Osteoblast (primary cell): ENCODE measurements at regions not wholly inside any gene's neighbourhood (a gene's known extent, or its start where the extent isn't known, plus 50 kb on each side); places are given as distances from the start of the nearest gene placed in this dataset.

Experiments used
- DNase-seq: peaks from one replicate; pipeline ENCODE4 v3.0.0; 2011; ENCODE audit warnings: low spot score, mixed read lengths; ENCODE audit not compliant: insufficient read length; ENCODE audit errors: missing footprints
- H2AFZ ChIP-seq: 2 replicates; pipeline ENCODE4 v1.6.0; 2011; ENCODE audit warnings: mild to moderate bottlenecking, low read length
- H3K27ac ChIP-seq: 2 replicates; pipeline ENCODE4 v1.5.1; 2011; ENCODE audit warnings: mild to moderate bottlenecking, low read depth, low read length, moderate library complexity
- H3K27me3 ChIP-seq: 2 replicates; pipeline ENCODE4 v1.6.0; 2012; ENCODE audit warnings: mild to moderate bottlenecking, control low read depth, inconsistent platforms, low read length, moderate library complexity; ENCODE audit not compliant: insufficient read depth
- H3K36me3 ChIP-seq: 2 replicates; pipeline ENCODE4 v1.5.1; 2011; ENCODE audit warnings: mild to moderate bottlenecking, low read length, control low read depth, moderate library complexity; ENCODE audit not compliant: insufficient read depth
- H3K4me1 ChIP-seq: 2 replicates; pipeline ENCODE4 v1.5.1; 2011; ENCODE audit warnings: mild to moderate bottlenecking, low read length, control low read depth, moderate library complexity; ENCODE audit not compliant: insufficient read depth
- H3K4me2 ChIP-seq: 2 replicates; pipeline ENCODE4 v1.6.0; 2011; ENCODE audit warnings: mild to moderate bottlenecking, low read length; ENCODE audit not compliant: insufficient read depth
- H3K4me3 ChIP-seq: fragments of 200-600 bp; sonication (generic); 3 replicates; pipeline ENCODE4 v1.5.1; 2012; ENCODE audit warnings: mild to moderate bottlenecking, low read length, inconsistent platforms; ENCODE audit not compliant: insufficient read depth
- H3K79me2 ChIP-seq: 2 replicates; pipeline ENCODE4 v1.6.0; 2012; ENCODE audit warnings: mild to moderate bottlenecking, low read length, control low read depth, inconsistent platforms; ENCODE audit not compliant: insufficient read depth
- H3K9me3 ChIP-seq: 2 replicates; pipeline ENCODE4 v1.5.1; 2011; ENCODE audit warnings: low read depth, low read length, control low read depth
- H4K20me1 ChIP-seq: 2 replicates; pipeline ENCODE4 v1.6.0; 2012; ENCODE audit warnings: mild to moderate bottlenecking, low read length, control low read depth; ENCODE audit not compliant: insufficient read depth
- CTCF ChIP-seq: IDR thresholded peaks from 2 replicates; pipeline ENCODE4 v1.5.1; 2011; ENCODE audit warnings: mild to moderate bottlenecking, low read depth, low read length, moderate library complexity; ENCODE audit errors: extremely low read depth

DNA sequence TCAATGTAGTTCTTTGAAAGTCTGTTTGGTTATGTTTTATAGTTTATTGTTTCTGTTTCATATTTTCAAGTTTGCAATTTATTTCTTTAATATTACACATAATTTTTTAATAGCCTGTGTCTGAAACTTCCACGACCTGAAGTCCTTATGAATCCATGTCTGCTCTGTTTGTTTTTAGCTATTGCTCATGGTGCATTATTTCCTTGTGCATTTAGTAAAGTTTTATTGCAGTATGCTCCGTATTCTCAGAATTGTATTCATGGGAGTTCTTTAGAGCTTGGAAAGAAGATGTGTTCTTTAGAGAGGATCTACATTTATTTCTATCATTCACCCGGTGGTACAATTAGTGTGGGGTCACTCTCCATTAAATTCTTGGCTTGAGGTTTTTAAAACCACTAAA lies 133.2 kb upstream of the NFIB start:
- H3K27ac ChIP-seq: no peak overlapping the region
- no peak overlapping the region for H3K4me2 ChIP-seq
- H3K4me1 ChIP-seq: no peaks in the 10 kb centered on the region
- no peaks in the 10 kb centered on the region for H3K36me3 ChIP-seq
- H3K9me3 ChIP-seq: no peaks in the 10 kb centered on the region
- H3K79me2 ChIP-seq: no peaks in the 10 kb centered on the region
- H3K4me3 ChIP-seq: no peak overlapping the region
- no peak for TF ChIP-seq CTCF
- no peaks in the 10 kb centered on the region for H4K20me1 ChIP-seq
- no peak for DNase-seq
- peaks cover 6% of the 10 kb centered on the region for H3K27me3 ChIP-seq
- H2AFZ ChIP-seq: no peak overlapping the region

DNA sequence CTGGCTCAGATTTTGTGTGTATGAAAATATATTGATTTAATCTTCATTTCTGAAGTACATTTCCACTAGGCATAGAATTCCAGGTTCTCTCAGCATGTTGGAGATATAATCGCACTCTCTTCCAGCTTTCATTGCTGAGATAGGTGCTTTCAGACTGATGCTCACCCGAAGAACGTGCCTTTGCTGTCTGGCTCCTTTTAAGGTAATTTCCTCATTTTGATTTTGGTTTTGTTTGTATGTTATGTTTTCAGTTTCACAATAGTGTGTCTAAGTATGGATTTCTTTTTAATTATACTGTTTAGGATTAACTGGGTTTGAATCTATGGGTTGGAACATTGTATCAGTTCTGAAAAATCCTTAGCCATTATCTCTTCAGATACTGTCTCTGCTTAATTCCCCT lies 132.0 kb upstream of the NFIB start:
- Histone ChIP-seq H3K4me2 (no peak overlapping the region), H3K79me2 (no peaks in the 10 kb centered on the region), H2AFZ (no peak overlapping the region), H3K27me3 (peaks cover 7% of the 10 kb centered on the region), H3K4me3 (no peak overlapping the region), H3K36me3 (no peaks in the 10 kb centered on the region), H4K20me1 (no peaks in the 10 kb centered on the region), H3K4me1 (no peaks in the 10 kb centered on the region), H3K27ac (no peak overlapping the region), H3K9me3 (no peaks in the 10 kb centered on the region)
- no peak for DNase-seq
- TF ChIP-seq CTCF: no peak

GRCh38 chr9:14442956-14443355 lies 129.0 kb upstream of the NFIB start:
- no peaks in the 10 kb centered on the region for H4K20me1 ChIP-seq
- no peaks in the 10 kb centered on the region for H3K9me3 ChIP-seq
- no peaks in the 10 kb centered on the region for H3K4me1 ChIP-seq
- H2AFZ ChIP-seq: no peak overlapping the region
- H3K27me3 ChIP-seq: peaks cover 20% of the 10 kb centered on the region
- H3K79me2 ChIP-seq: no peaks in the 10 kb centered on the region
- TF ChIP-seq CTCF: no peak
- DNase-seq: no peak
- H3K4me3 ChIP-seq: no peak overlapping the region
- no peak overlapping the region for H3K4me2 ChIP-seq
- no peak overlapping the region for H3K27ac ChIP-seq
- H3K36me3 ChIP-seq: no peaks in the 10 kb centered on the region

- H3K27ac ChIP-seq: no peak overlapping the region
- DNase-seq: no peak
- no peaks in the 10 kb centered on the region for H3K9me3 ChIP-seq
- H3K79me2 ChIP-seq: no peaks in the 10 kb centered on the region
- H4K20me1 ChIP-seq: no peaks in the 10 kb centered on the region
- peaks cover 21% of the 10 kb centered on the region for H3K27me3 ChIP-seq
- no peak overlapping the region for H3K4me3 ChIP-seq
- no peak overlapping the region for H3K4me2 ChIP-seq
- no peaks in the 10 kb centered on the region for H3K4me1 ChIP-seq
- H2AFZ ChIP-seq: no peak overlapping the region
- H3K36me3 ChIP-seq: no peaks in the 10 kb centered on the region
- TF ChIP-seq CTCF: peak; percentile 42
These were observed 128.2 kb upstream of the NFIB start for GRCh38 chr9:14441976-14442651.
